Esophagus (tissue), 2 donors: ENCODE measurements at regions not wholly inside any gene's neighbourhood (a gene's known extent, or its start where the extent isn't known, plus 50 kb on each side); places are given as distances from the start of the nearest gene placed in this dataset.

Experiments
- H3K27ac ChIP-seq, 2 donors: one replicate each; pipeline ENCODE4 v1.5.1; 2013; ENCODE audit warnings: low read depth in 2 of 2, mild to moderate bottlenecking in 2 of 2, inconsistent platforms in 1 of 2, low read length in 1 of 2, moderate library complexity in 1 of 2
- H3K27me3 ChIP-seq, 2 donors: one replicate each; pipeline ENCODE4 v1.6.1; 2013; ENCODE audit warnings: low read length in 2 of 2, control low read depth in 1 of 2, mild to moderate bottlenecking in 1 of 2; ENCODE audit not compliant: insufficient read depth in 2 of 2, control insufficient read depth in 1 of 2
- H3K36me3 ChIP-seq, 2 donors: one replicate each; pipeline ENCODE4 v1.6.1; 2013; ENCODE audit warnings: low read length in 1 of 2; ENCODE audit not compliant: control insufficient read depth in 2 of 2, insufficient read depth in 2 of 2
- H3K4me1 ChIP-seq, 2 donors: one replicate each; pipeline ENCODE4 v1.6.1; 2013; ENCODE audit warnings: low read length in 1 of 2; ENCODE audit not compliant: control insufficient read depth in 2 of 2, insufficient read depth in 2 of 2
- H3K4me3 ChIP-seq, 2 donors: one replicate each; pipeline ENCODE4 v1.5.1; 2013; ENCODE audit warnings: low read length in 2 of 2, mild to moderate bottlenecking in 2 of 2, low read depth in 1 of 2, moderate library complexity in 1 of 2
- H3K9me3 ChIP-seq, 2 donors: one replicate each; pipeline ENCODE4 v1.6.1; 2013; ENCODE audit warnings: mild to moderate bottlenecking in 2 of 2, low read depth in 1 of 2, low read length in 1 of 2, moderate library complexity in 1 of 2; ENCODE audit not compliant: control insufficient read depth in 2 of 2, insufficient read depth in 1 of 2
- WGBS, 2 donors: extraction: QIAGEN DNeasy Blood & Tissue Kit; methylation state at CpG; one replicate each; pipeline ENCODE4 v1.1.7; 2013; 5-methylcytosine and 5-hydroxymethylcytosine counted together
- donor health status: healthy with polysubstance abuse.
- donor health status: Bipolar disorder and iron deficiency.

GRCh38 chr15:38864827-38865581 is 300.4 kb upstream of the RASGRP1 start:
- Histone ChIP-seq H3K27me3 (no peaks in the 10 kb centered on the region), H3K4me1 (no peaks in the 10 kb centered on the region), H3K36me3 (no peaks in the 10 kb centered on the region), H3K9me3 (no peaks in the 10 kb centered on the region), H3K4me3 (no peak overlapping the region), H3K27ac (peak overlapping the region in 1 of 2 donors; percentile 20)
- WGBS, 2 donors = 63 to 67% methylated on average over 9 of the region's 9 CpGs

GRCh38 chr15:38867556-38867955 is 302.9 kb upstream of the RASGRP1 start:
- Histone ChIP-seq H3K27ac (no peak overlapping the region), H3K36me3 (no peaks in the 10 kb centered on the region), H3K4me1 (no peaks in the 10 kb centered on the region), H3K27me3 (no peaks in the 10 kb centered on the region), H3K9me3 (peaks cover 0 to 2% of the 10 kb centered on the region in 2 donors), H3K4me3 (no peak overlapping the region)
- 90 to 95% methylated on average over 7 of the region's 7 CpGs for WGBS, 2 donors

DNA sequence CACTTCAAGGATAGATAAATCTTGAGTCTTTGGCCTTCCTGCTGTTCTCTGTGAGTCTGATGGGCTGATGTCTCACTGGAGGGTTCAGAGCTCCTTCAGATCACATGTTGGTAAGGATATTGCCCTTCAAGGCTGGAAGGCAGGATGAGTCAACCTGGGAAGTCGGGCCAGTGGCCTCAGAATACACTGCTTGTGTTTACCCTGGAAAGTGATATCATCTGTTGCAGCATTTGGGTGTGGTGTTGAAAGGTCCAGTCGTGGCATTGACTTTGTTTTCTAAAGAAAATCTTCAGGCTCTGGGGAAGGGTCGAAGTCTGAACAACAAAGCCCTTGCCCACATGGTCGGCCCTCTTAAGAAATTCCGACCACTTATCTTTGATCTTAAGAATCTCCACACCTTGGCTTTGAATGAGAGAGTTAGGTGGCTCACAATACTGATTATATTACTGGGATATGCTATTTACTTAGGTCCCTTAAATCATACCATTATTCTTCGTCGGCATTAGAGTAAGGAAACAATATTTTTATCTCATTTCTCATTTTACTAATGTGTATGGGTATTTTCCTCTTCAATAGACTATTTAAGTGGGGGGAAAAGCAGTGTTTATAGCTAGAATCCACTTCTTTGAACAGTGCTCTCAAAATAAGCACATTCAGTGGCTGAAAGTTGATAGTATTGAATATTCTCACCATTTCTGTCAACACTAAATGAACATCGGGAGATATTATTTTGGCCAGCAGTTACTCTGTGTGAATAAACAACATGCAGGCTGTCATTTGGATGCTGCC is 303.9 kb upstream of the RASGRP1 start:
- H3K4me3 ChIP-seq = no peak overlapping the region
- H3K27ac ChIP-seq = no peak overlapping the region
- H3K4me1 ChIP-seq = no peaks in the 10 kb centered on the region
- no peaks in the 10 kb centered on the region for H3K27me3 ChIP-seq
- H3K9me3 ChIP-seq = peaks cover 0 to 2% of the 10 kb centered on the region in 2 donors
- WGBS, 2 donors = 57 to 63% methylated on average over 8 of the region's 8 CpGs
- no peaks in the 10 kb centered on the region for H3K36me3 ChIP-seq

DNA sequence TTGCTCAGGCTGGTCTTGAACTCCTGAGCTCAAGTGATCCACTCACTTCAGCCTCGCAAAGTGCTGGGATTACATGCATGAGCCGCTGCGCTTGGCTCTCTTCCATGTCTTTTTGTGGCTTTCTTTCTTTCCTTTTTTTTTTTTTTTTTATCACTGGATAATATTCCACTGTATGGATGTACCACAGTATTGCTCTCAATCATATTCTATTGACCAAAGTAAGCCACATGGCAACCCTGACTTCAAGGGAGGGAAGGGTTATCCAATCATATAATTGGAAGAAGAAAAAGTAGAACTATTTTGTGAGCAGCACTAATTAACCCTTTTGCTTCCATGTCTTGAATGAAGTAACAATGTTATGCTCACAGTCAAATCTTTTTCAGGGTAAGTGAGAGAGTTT is 307.0 kb upstream of the RASGRP1 start:
- Histone ChIP-seq H3K36me3 (no peaks in the 10 kb centered on the region), H3K4me1 (no peaks in the 10 kb centered on the region), H3K9me3 (peaks cover 0 to 2% of the 10 kb centered on the region in 2 donors), H3K4me3 (no peak overlapping the region), H3K27me3 (no peaks in the 10 kb centered on the region), H3K27ac (no peak overlapping the region)
- WGBS, 2 donors = 93 to 95% methylated on average over 3 of the region's 3 CpGs

- peaks cover 0 to 2% of the 10 kb centered on the region in 2 donors for H3K4me1 ChIP-seq
- 94 to 95% methylated on average over 5 of the region's 5 CpGs for WGBS, 2 donors
- no peak overlapping the region for H3K27ac ChIP-seq
- H3K36me3 ChIP-seq = no peaks in the 10 kb centered on the region
- no peak overlapping the region for H3K4me3 ChIP-seq
- peaks cover 0 to 2% of the 10 kb centered on the region in 2 donors for H3K9me3 ChIP-seq
- no peaks in the 10 kb centered on the region for H3K27me3 ChIP-seq
Measured at GRCh38 chr15:38872732-38873131, 308.1 kb upstream of the RASGRP1 start.

- 48 to 52% methylated on average over 4 of the region's 4 CpGs for WGBS, 2 donors
- no peaks in the 10 kb centered on the region for H3K36me3 ChIP-seq
- H3K4me1 ChIP-seq = peaks cover 2% of the 10 kb centered on the region in 2 donors
- H3K27ac ChIP-seq = no peak overlapping the region
- peaks cover 0 to 2% of the 10 kb centered on the region in 2 donors for H3K9me3 ChIP-seq
- H3K4me3 ChIP-seq = no peak overlapping the region
- H3K27me3 ChIP-seq = no peaks in the 10 kb centered on the region
Measured at GRCh38 chr15:38873158-38873557, 308.5 kb upstream of the RASGRP1 start.

GRCh38 chr15:38874464-38874863 is 309.9 kb upstream of the RASGRP1 start:
- Histone ChIP-seq H3K4me1 (peaks cover 2% of the 10 kb centered on the region in 2 donors), H3K36me3 (no peaks in the 10 kb centered on the region), H3K27ac (no peak overlapping the region), H3K27me3 (no peaks in the 10 kb centered on the region), H3K4me3 (no peak overlapping the region), H3K9me3 (peaks cover 0 to 2% of the 10 kb centered on the region in 2 donors)
- WGBS, 2 donors = 58 to 69% methylated on average over 5 of the region's 5 CpGs

GRCh38 chr15:38876211-38876610 is 311.6 kb upstream of the RASGRP1 start:
- Histone ChIP-seq H3K36me3 (no peaks in the 10 kb centered on the region), H3K4me3 (no peak overlapping the region), H3K27me3 (no peaks in the 10 kb centered on the region), H3K9me3 (no peaks in the 10 kb centered on the region), H3K4me1 (peaks cover 2% of the 10 kb centered on the region in 2 donors), H3K27ac (no peak overlapping the region)
- WGBS, 2 donors = 92 to 94% methylated on average over 6 of the region's 6 CpGs

DNA sequence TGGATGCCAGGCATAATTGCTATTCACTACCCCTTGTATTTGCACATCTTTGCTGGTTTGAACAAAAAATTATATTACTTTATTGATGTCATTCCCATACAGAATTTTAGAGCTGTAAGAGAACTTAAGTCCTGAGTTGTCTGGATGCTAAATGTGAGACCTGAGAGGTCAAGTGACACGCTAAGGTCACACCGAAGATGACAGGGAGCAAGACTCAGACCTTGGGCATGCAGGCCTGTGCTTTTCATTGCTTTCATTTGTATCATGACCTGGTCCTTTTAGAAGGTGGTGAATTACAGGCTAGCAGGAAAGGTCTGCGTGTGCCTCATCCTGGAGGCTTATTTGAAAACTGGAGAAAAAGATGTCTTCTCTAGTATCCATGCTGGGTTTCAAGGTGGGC is 312.0 kb upstream of the RASGRP1 start:
- Histone ChIP-seq H3K27ac (no peak overlapping the region), H3K4me1 (peaks cover 2% of the 10 kb centered on the region in 2 donors), H3K27me3 (no peaks in the 10 kb centered on the region), H3K4me3 (no peak overlapping the region), H3K36me3 (no peaks in the 10 kb centered on the region), H3K9me3 (no peaks in the 10 kb centered on the region)
- WGBS, 2 donors = 89 to 95% methylated on average over 3 of the region's 3 CpGs
